ENCODE measurements at regions not wholly inside any gene's neighbourhood (a gene's known extent, or its start where the extent isn't known, plus 50 kb on each side); places are given as distances from the start of the nearest gene placed in this dataset.
"Not testable (repeated sequence)": the region's sequence is repeated elsewhere in the genome, so short reads cannot be mapped to it uniquely, and the experiment has no call there.

DNA sequence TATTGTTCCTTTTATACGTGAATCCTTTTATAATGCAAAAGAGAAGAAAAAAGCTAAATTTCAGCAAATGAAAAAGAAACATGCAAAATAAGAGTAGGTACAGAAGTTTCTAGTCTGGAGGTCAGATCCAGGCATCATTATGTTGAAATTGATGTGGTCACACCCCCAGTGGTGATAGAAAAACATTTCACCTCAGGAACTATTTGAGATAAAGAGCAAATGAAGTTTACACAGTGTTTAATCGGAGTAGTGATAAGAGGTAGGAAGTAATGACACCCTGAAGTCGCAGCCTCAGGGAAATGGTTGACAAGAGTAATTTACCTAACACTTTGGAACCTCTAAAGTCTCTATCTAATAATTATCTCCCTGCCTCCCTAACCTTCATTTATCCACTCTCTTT lies 536.0 kb upstream of the STEAP1 start:
- Histone ChIP-seq H3K27ac (ENCODE audit: poor library complexity, severe bottlenecking) (no peak overlapping the region), H3K4me1 (ENCODE audit: insufficient read depth, poor library complexity, severe bottlenecking) (no peaks in the 10 kb centered on the region), H3K27me3 (ENCODE audit: insufficient read depth, poor library complexity, severe bottlenecking) (no peaks in the 10 kb centered on the region), H3K9me3 (ENCODE audit: severe bottlenecking) (no peaks in the 10 kb centered on the region), H3K36me3 (ENCODE audit: low read depth) (no peaks in the 10 kb centered on the region), H3K4me3 (ENCODE audit: severe bottlenecking) (no peak overlapping the region)
- ATAC-seq (ENCODE audit: low read depth) (no peak), DNase-seq (ENCODE audit: low spot score) (no peak)
- TF ChIP-seq, protein P1, sequence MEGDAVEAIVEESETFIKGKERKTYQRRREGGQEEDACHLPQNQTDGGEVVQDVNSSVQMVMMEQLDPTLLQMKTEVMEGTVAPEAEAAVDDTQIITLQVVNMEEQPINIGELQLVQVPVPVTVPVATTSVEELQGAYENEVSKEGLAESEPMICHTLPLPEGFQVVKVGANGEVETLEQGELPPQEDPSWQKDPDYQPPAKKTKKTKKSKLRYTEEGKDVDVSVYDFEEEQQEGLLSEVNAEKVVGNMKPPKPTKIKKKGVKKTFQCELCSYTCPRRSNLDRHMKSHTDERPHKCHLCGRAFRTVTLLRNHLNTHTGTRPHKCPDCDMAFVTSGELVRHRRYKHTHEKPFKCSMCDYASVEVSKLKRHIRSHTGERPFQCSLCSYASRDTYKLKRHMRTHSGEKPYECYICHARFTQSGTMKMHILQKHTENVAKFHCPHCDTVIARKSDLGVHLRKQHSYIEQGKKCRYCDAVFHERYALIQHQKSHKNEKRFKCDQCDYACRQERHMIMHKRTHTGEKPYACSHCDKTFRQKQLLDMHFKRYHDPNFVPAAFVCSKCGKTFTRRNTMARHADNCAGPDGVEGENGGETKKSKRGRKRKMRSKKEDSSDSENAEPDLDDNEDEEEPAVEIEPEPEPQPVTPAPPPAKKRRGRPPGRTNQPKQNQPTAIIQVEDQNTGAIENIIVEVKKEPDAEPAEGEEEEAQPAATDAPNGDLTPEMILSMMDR (IDR thresholded peaks at IDR 0.05; ENCODE audit: poor library complexity, severe bottlenecking) = no peak

DNA sequence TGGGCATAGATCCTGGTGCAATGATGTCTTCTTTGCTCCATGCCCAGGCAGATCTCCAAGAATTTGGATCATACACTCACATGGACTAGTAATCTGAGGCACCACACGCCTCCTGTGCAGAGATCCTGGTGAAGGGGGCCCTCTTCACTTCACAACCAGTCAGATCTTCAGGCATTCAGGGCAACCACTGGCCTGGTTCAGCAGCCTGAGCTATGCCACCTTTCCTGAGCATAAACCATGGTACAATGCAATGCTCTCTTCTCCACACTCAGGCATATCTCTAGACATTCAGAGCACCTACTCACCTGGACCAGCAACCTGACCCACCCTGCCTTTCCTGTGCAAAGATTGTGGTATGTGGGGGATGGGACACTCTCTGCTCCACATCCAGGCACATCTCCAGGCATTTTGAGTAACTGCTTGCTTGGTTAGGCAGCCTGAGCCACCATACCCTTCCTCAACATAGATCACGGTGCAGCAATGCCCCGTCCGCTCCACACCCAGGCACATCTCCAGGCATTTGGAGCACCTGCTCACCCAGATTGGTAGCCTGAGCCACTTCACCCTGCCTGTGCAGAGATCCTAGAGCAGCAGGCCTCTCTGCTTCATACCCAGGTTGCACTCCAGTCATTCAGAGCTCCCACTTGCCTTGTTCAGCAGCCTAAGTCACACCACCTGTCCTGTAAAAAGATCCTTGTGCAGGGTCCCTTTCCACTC lies 532.2 kb upstream of the STEAP1 start:
- Histone ChIP-seq H3K27me3 (ENCODE audit: insufficient read depth, poor library complexity, severe bottlenecking) (no peaks in the 10 kb centered on the region), H3K36me3 (ENCODE audit: low read depth) (no peaks in the 10 kb centered on the region), H3K9me3 (ENCODE audit: severe bottlenecking) (no peaks in the 10 kb centered on the region), H3K27ac (ENCODE audit: poor library complexity, severe bottlenecking) (no peak overlapping the region), H3K4me1 (ENCODE audit: insufficient read depth, poor library complexity, severe bottlenecking) (no peaks in the 10 kb centered on the region), H3K4me3 (ENCODE audit: severe bottlenecking) (no peak overlapping the region)
- TF ChIP-seq, protein P1 (IDR thresholded peaks at IDR 0.05; ENCODE audit: poor library complexity, severe bottlenecking) = no peak
- DNase-seq (ENCODE audit: low spot score) (no peak), ATAC-seq (ENCODE audit: low read depth) (no peak; the same call in 2 of the 3 replicates)

DNA sequence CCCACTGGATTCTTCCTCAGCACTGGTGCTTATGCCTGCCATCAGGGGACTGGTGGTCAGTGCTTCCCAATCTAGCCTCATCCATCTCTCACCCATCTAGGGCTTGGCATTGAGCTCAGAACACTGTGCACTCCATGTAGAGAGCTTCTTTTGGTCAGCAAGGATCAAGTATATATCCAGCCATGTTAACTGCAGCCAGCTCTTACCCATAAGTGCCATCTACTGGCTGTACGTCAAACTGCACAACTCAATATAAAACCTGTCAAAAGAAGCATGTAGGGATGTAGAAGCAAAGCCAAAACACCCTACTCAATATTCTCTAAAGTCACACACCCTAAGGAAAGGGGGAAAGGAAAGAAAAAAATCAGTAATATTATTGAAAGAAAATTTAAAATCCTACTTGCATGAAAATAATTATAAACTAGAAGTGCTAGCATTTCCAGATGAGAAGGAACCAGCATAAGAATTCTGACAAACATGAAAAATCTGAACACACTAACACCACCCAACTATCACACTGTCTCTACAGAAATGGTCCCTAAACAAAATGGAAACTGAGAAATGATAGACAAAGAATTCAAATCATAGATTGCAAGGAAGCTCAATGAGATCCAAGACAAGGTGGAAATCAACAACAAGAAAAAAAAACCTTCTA lies 531.1 kb upstream of the STEAP1 start:
- no peak overlapping the region for H3K27ac ChIP-seq (ENCODE audit: poor library complexity, severe bottlenecking)

DNA sequence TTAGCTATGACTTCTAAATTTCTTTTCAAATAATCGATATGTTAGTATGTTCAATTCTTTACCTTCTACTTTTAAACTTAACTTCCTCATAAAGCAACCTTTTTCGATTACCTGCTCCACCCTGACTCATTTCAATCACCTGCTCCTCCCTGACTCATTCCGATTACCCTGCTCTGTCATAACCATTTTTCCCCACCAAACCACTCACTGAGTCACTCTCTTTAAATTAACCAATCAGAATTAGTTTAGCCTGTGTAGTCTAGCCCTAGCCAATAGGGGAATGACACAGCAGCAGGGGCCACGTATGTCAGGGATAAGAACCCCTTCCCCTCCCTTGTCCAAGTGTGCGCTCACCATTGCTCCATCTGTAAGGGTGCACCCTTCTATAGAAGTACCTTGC lies 530.1 kb upstream of the STEAP1 start:
- H3K4me1 ChIP-seq (ENCODE audit: insufficient read depth, poor library complexity, severe bottlenecking); ATAC-seq (ENCODE audit: low read depth); DNase-seq (ENCODE audit: low spot score); H3K36me3 ChIP-seq (ENCODE audit: low read depth); H3K4me3 ChIP-seq (ENCODE audit: severe bottlenecking); H3K27me3 ChIP-seq (ENCODE audit: insufficient read depth, poor library complexity, severe bottlenecking); H3K27ac ChIP-seq (ENCODE audit: poor library complexity, severe bottlenecking); H3K9me3 ChIP-seq (ENCODE audit: severe bottlenecking): not testable (repeated sequence)

More for the DNA sequence above, 531.1 kb upstream of the STEAP1 start:
- no peaks in the 10 kb centered on the region for H3K36me3 ChIP-seq (ENCODE audit: low read depth)
- H3K9me3 ChIP-seq (ENCODE audit: severe bottlenecking) = no peaks in the 10 kb centered on the region
- H3K27me3 ChIP-seq (ENCODE audit: insufficient read depth, poor library complexity, severe bottlenecking) = no peaks in the 10 kb centered on the region
- no peak overlapping the region for H3K4me3 ChIP-seq (ENCODE audit: severe bottlenecking)
- TF ChIP-seq, protein P1 (IDR thresholded peaks at IDR 0.05; ENCODE audit: poor library complexity, severe bottlenecking) = peak; percentile 74
- DNase-seq (ENCODE audit: low spot score) = no peak
- no peaks in the 10 kb centered on the region for H3K4me1 ChIP-seq (ENCODE audit: insufficient read depth, poor library complexity, severe bottlenecking)
- ATAC-seq (ENCODE audit: low read depth) = peak; percentile 67; the same call in 2 of the 3 replicates

DNA sequence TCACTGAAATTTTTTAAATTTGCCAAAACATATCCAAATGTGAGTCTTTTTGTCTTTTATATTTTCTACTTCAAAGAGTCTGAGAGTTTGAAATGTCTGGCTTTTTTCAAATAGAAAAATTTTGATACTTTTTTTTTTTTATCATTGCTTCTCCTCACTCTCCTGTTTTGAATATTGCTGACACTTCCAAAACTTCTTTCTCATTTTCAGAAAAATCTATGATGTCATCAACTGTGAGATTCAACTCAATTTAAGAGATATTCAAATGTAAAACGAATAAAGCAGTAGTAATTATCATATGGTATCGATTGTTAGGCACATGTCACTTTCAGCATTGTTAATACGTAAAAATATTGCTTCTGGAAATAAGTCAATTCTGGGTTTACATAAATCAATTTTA lies 505.8 kb upstream of the STEAP1 start:
- DNase-seq (ENCODE audit: low spot score) = no peak
- TF ChIP-seq, protein P1 (IDR thresholded peaks at IDR 0.05; ENCODE audit: poor library complexity, severe bottlenecking) = no peak
- H3K9me3 ChIP-seq (ENCODE audit: severe bottlenecking) = no peaks in the 10 kb centered on the region
- ATAC-seq (ENCODE audit: low read depth) = no peak
- no peaks in the 10 kb centered on the region for H3K36me3 ChIP-seq (ENCODE audit: low read depth)
- no peak overlapping the region for H3K27ac ChIP-seq (ENCODE audit: poor library complexity, severe bottlenecking)
- H3K27me3 ChIP-seq (ENCODE audit: insufficient read depth, poor library complexity, severe bottlenecking) = no peaks in the 10 kb centered on the region
- no peak overlapping the region for H3K4me3 ChIP-seq (ENCODE audit: severe bottlenecking)
- no peaks in the 10 kb centered on the region for H3K4me1 ChIP-seq (ENCODE audit: insufficient read depth, poor library complexity, severe bottlenecking)

Data from RWPE2 (cell line).